ENCODE measurements at regions not wholly inside any gene's neighbourhood (a gene's known extent, or its start where the extent isn't known, plus 50 kb on each side); places are given as distances from the start of the nearest gene placed in this dataset.

- Histone ChIP-seq H3K9me2 (ENCODE audit: insufficient read depth) (no peaks in the 10 kb centered on the region), H3K36me3 (ENCODE audit: low read depth) (no peaks in the 10 kb centered on the region), H3K79me2 (ENCODE audit: low read depth) (no peaks in the 10 kb centered on the region), H3K27me3 (ENCODE audit: insufficient read depth, low read depth) (no peaks in the 10 kb centered on the region), H3K4me3 (no peak overlapping the region), H3K9me3 (ENCODE audit: insufficient read depth, low read depth) (no peaks in the 10 kb centered on the region), H3K4me2 (no peak overlapping the region), H3F3A (ENCODE audit: insufficient read depth, low read depth) (no peaks in the 10 kb centered on the region), H2AFZ (no peak overlapping the region), H4K20me1 (ENCODE audit: insufficient read depth) (no peaks in the 10 kb centered on the region), H3K27ac (no peak overlapping the region), H3K4me1 (replicated peaks; ENCODE audit: insufficient read depth) (no peaks in the 10 kb centered on the region)
- intact Hi-C loops (cut with micrococcal nuclease; ENCODE audit: unreplicated experiment), result no loop called here
- CTCF ChIA-PET, result no interaction called here
- POLR2A ChIA-PET (ENCODE audit: unreplicated experiment), result no interaction called here
- TF ChIP-seq EZH2 (IDR thresholded peaks at IDR 0.05; ENCODE audit: low read depth) (no peak), CTCF (conservative IDR thresholded peaks at IDR 0.05) (no peak)
- no peak for DNase-seq
- no TSS peak for BruUV-seq (replicated peaks)
Measured at GRCh38 chr14:34032720-34033119, 81.8 kb upstream of the EGLN3 start.

- TF ChIP-seq EZH2 (IDR thresholded peaks at IDR 0.05; ENCODE audit: low read depth) (no peak), CTCF (conservative IDR thresholded peaks at IDR 0.05) (no peak)
- Histone ChIP-seq H3F3A (ENCODE audit: insufficient read depth, low read depth) (no peaks in the 10 kb centered on the region), H3K9me3 (ENCODE audit: insufficient read depth, low read depth) (no peaks in the 10 kb centered on the region), H3K27ac (no peak overlapping the region), H4K20me1 (ENCODE audit: insufficient read depth) (no peaks in the 10 kb centered on the region), H3K79me2 (ENCODE audit: low read depth) (no peaks in the 10 kb centered on the region), H3K36me3 (ENCODE audit: low read depth) (no peaks in the 10 kb centered on the region), H2AFZ (no peak overlapping the region), H3K9me2 (ENCODE audit: insufficient read depth) (no peaks in the 10 kb centered on the region), H3K4me3 (no peak overlapping the region), H3K4me1 (replicated peaks; ENCODE audit: insufficient read depth) (no peaks in the 10 kb centered on the region), H3K27me3 (ENCODE audit: insufficient read depth, low read depth) (no peaks in the 10 kb centered on the region), H3K4me2 (no peak overlapping the region)
- ChIA-PET CTCF (no interaction called here), POLR2A (ENCODE audit: unreplicated experiment) (no interaction called here)
- DNase-seq, result no peak
- intact Hi-C loops (cut with micrococcal nuclease; ENCODE audit: unreplicated experiment), result no loop called here
- no TSS peak for BruUV-seq (replicated peaks)
Measured at GRCh38 chr14:34030864-34031263, 80.0 kb upstream of the EGLN3 start.

GRCh38 chr14:34029921-34030334 lies 79.1 kb upstream of the EGLN3 start:
- ChIA-PET POLR2A (ENCODE audit: unreplicated experiment) (no interaction called here), CTCF (no interaction called here)
- Histone ChIP-seq H3K27ac (no peak overlapping the region), H3K9me3 (ENCODE audit: insufficient read depth, low read depth) (no peaks in the 10 kb centered on the region), H3K27me3 (ENCODE audit: insufficient read depth, low read depth) (no peaks in the 10 kb centered on the region), H3K79me2 (ENCODE audit: low read depth) (no peaks in the 10 kb centered on the region), H3K4me1 (replicated peaks; ENCODE audit: insufficient read depth) (no peaks in the 10 kb centered on the region), H3K4me2 (no peak overlapping the region), H4K20me1 (ENCODE audit: insufficient read depth) (no peaks in the 10 kb centered on the region), H3F3A (ENCODE audit: insufficient read depth, low read depth) (no peaks in the 10 kb centered on the region), H3K4me3 (no peak overlapping the region), H3K36me3 (ENCODE audit: low read depth) (no peaks in the 10 kb centered on the region), H3K9me2 (ENCODE audit: insufficient read depth) (no peaks in the 10 kb centered on the region), H2AFZ (no peak overlapping the region)
- TF ChIP-seq EZH2 (IDR thresholded peaks at IDR 0.05; ENCODE audit: low read depth) (no peak), CTCF (conservative IDR thresholded peaks at IDR 0.05) (no peak)
- no TSS peak for BruUV-seq (replicated peaks)
- intact Hi-C loops (cut with micrococcal nuclease; ENCODE audit: unreplicated experiment), result no loop called here
- no peak for DNase-seq
